DND-41 (cell line): ENCODE measurements at regions not wholly inside any gene's neighbourhood (a gene's known extent, or its start where the extent isn't known, plus 50 kb on each side); places are given as distances from the start of the nearest gene placed in this dataset.

Source experiments
- ATAC-seq: fragments of 200-7000 bp; cut with Tn5 transposase; 3 replicates; pipeline ENCODE4 v1.9.1; 2021; ENCODE audit warnings: low read depth; ENCODE audit not compliant: insufficient read depth
- DNase-seq: peaks from one replicate; pipeline ENCODE4 v3.0.0-alpha.2; 2020
- H2AFZ ChIP-seq: 2 replicates; pipeline ENCODE4 v1.6.0; 2012; ENCODE audit warnings: low read depth, low read length
- H3K27ac ChIP-seq: 2 replicates; pipeline ENCODE4 v1.5.1; 2012; ENCODE audit warnings: low read length, inconsistent platforms
- H3K27me3 ChIP-seq: fragments of 200-600 bp; sonication (generic); 2 replicates; pipeline ENCODE4 v1.6.0; 2012; ENCODE audit warnings: low read length, mild to moderate bottlenecking, inconsistent platforms; ENCODE audit not compliant: insufficient read depth, poor library complexity
- H3K36me3 ChIP-seq: 2 replicates; pipeline ENCODE4 v1.5.1; 2012; ENCODE audit warnings: low read length, inconsistent platforms; ENCODE audit not compliant: insufficient read depth
- H3K4me1 ChIP-seq: 2 replicates; pipeline ENCODE4 v1.5.1; 2012; ENCODE audit warnings: mild to moderate bottlenecking, low read length; ENCODE audit not compliant: insufficient read depth
- H3K4me2 ChIP-seq: 2 replicates; pipeline ENCODE4 v1.6.0; 2012; ENCODE audit warnings: mild to moderate bottlenecking, moderate library complexity, low read length, inconsistent platforms; ENCODE audit not compliant: insufficient read depth
- H3K4me3 ChIP-seq, 2 experiments: fragments of 200-600 bp in 1 of 2; shearing (Covaris generic) in 1 of 2; 2 replicates each; pipeline ENCODE4 v1.5.1; 2012 to 2016; ENCODE audit warnings: inconsistent platforms in 2 of 2, low read length in 2 of 2, mild to moderate bottlenecking in 2 of 2, low read depth in 1 of 2, moderate library complexity in 1 of 2
- H3K79me2 ChIP-seq: 2 replicates; pipeline ENCODE4 v1.6.0; 2012; ENCODE audit warnings: low read length, inconsistent platforms; ENCODE audit not compliant: insufficient read depth
- H3K9ac ChIP-seq: 2 replicates; pipeline ENCODE4 v1.6.0; 2012; ENCODE audit warnings: low read depth, mild to moderate bottlenecking, inconsistent platforms, low read length, moderate library complexity
- H3K9me3 ChIP-seq: 2 replicates; pipeline ENCODE4 v1.5.1; 2012; ENCODE audit warnings: low read length, moderate library complexity, mild to moderate bottlenecking, inconsistent platforms; ENCODE audit not compliant: insufficient read depth, severe bottlenecking
- H4K20me1 ChIP-seq: 2 replicates; pipeline ENCODE4 v1.6.0; 2012; ENCODE audit warnings: low read length; ENCODE audit not compliant: insufficient read depth
- EZH2 ChIP-seq: IDR thresholded peaks from 3 replicates; pipeline ENCODE4 v1.6.1; 2012; ENCODE audit warnings: borderline replicate concordance, low read depth, mild to moderate bottlenecking, moderate library complexity, low read length, inconsistent platforms; ENCODE audit not compliant: severe bottlenecking
- TF ChIP-seq, protein P1 (sequence below): IDR thresholded peaks from 2 replicates; pipeline ENCODE4 v1.5.1; 2012; ENCODE audit warnings: borderline replicate concordance, low read length, moderate library complexity, mild to moderate bottlenecking; ENCODE audit not compliant: poor library complexity, severe bottlenecking; ENCODE audit errors: extremely low read depth

DNA sequence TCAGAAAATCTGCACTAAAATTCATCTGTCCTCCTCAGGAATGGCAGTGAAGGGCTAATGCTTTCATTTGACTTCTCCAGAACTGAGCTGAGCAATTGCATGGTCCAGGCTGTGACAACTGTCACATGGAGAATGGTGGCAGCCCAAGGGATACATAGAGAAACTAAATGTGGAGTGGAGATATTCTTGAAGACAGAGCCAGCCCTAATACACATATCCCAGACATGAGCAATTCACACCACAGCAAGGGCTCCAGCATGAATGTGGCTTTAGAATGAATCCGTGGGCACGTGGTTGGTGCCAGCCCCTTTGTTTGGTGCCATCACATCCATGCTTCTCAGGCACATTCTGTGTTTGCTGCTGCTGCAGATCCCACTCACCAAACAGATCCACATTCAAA lies 121.6 kb upstream of the MXRA5 start:
- Histone ChIP-seq H3K27me3 (no peaks in the 10 kb centered on the region), H3K4me2 (no peak overlapping the region), H3K4me1 (no peaks in the 10 kb centered on the region), H3K9ac (no peak overlapping the region), H4K20me1 (no peaks in the 10 kb centered on the region), H3K27ac (no peak overlapping the region), H3K4me3 (no peak overlapping the region), H2AFZ (no peak overlapping the region), H3K9me3 (no peaks in the 10 kb centered on the region), H3K79me2 (no peaks in the 10 kb centered on the region), H3K36me3 (no peaks in the 10 kb centered on the region)
- no peak for ATAC-seq
- no peak for TF ChIP-seq EZH2
- TF ChIP-seq, protein P1, sequence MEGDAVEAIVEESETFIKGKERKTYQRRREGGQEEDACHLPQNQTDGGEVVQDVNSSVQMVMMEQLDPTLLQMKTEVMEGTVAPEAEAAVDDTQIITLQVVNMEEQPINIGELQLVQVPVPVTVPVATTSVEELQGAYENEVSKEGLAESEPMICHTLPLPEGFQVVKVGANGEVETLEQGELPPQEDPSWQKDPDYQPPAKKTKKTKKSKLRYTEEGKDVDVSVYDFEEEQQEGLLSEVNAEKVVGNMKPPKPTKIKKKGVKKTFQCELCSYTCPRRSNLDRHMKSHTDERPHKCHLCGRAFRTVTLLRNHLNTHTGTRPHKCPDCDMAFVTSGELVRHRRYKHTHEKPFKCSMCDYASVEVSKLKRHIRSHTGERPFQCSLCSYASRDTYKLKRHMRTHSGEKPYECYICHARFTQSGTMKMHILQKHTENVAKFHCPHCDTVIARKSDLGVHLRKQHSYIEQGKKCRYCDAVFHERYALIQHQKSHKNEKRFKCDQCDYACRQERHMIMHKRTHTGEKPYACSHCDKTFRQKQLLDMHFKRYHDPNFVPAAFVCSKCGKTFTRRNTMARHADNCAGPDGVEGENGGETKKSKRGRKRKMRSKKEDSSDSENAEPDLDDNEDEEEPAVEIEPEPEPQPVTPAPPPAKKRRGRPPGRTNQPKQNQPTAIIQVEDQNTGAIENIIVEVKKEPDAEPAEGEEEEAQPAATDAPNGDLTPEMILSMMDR = no peak
- no peak for DNase-seq

DNA sequence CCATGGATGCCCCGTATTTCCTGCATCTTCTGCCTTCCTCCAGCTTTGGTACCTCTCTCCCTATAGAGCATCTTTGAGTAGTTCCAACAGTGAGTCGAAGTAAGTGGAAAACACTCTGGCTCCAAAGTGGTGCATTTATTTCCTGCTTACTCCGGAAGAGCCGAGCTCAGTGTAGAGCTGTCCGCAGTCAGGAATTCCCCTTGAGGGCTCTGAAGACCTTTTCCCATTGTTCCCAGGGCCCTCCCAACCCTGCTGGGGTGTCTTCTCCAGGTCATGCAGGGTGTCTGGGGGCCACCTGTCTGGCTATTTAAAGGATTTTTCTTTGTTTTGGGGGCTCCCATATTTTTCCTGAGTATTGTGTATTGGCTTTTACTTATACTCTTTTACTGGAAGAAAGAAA lies 118.6 kb upstream of the MXRA5 start:
- Histone ChIP-seq H4K20me1 (no peaks in the 10 kb centered on the region), H3K27me3 (no peaks in the 10 kb centered on the region), H3K4me1 (no peaks in the 10 kb centered on the region), H3K27ac (no peak overlapping the region), H3K9me3 (no peaks in the 10 kb centered on the region), H3K9ac (no peak overlapping the region), H3K36me3 (no peaks in the 10 kb centered on the region), H3K4me2 (no peak overlapping the region), H2AFZ (no peak overlapping the region), H3K4me3 (no peak overlapping the region), H3K79me2 (no peaks in the 10 kb centered on the region)
- DNase-seq (no peak), ATAC-seq (no peak)
- TF ChIP-seq EZH2 = no peak
- TF ChIP-seq, protein P1 = no peak

DNA sequence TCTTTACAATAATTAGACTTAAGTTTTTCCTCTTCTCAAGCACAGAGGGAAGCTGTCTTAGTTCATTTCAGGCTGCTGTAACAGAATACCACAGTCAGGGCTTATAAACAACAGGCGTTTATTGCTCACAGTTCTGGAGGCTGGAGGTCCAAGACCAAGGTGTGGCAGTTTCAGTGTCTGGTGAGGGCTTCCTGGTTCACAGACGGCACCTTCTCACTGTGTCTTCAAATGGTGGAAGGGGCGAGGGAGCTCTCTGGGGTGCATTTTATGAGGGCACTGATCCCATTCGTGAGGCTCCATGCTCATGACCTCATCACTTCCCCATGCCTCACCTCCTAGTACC lies 115.7 kb upstream of the MXRA5 start:
- H3K9ac ChIP-seq = no peak overlapping the region

More for the DNA sequence above, 115.7 kb upstream of the MXRA5 start:
- no peak overlapping the region for H3K4me3 ChIP-seq
- TF ChIP-seq EZH2 = no peak
- TF ChIP-seq, protein P1 = no peak
- no peaks in the 10 kb centered on the region for H3K79me2 ChIP-seq
- no peaks in the 10 kb centered on the region for H3K27me3 ChIP-seq
- DNase-seq (no peak), ATAC-seq (no peak)
- H4K20me1 ChIP-seq = no peaks in the 10 kb centered on the region
- H3K36me3 ChIP-seq = no peaks in the 10 kb centered on the region
- H3K4me2 ChIP-seq = no peak overlapping the region
- no peaks in the 10 kb centered on the region for H3K4me1 ChIP-seq
- no peaks in the 10 kb centered on the region for H3K9me3 ChIP-seq
- H2AFZ ChIP-seq = no peak overlapping the region
- no peak overlapping the region for H3K27ac ChIP-seq
